Adipocyte (in vitro differentiated cells): ENCODE measurements at regions not wholly inside any gene's neighbourhood (a gene's known extent, or its start where the extent isn't known, plus 50 kb on each side); places are given as distances from the start of the nearest gene placed in this dataset.
A peak's percentile ranks its signal among the peaks of the same experiment; 100 is the strongest.
"Not testable (repeated sequence)": the region's sequence is repeated elsewhere in the genome, so short reads cannot be mapped to it uniquely, and the experiment has no call there.

Experiments
- DNase-seq: peaks from one replicate; pipeline ENCODE4 v3.0.0-alpha.2; 2015; ENCODE audit warnings: low read depth
- H3K27me3 ChIP-seq: replicated peaks from 2 replicates; pipeline ENCODE4 v1.7.0; 2013; ENCODE audit warnings: mild to moderate bottlenecking, low read length, moderate library complexity; ENCODE audit not compliant: control insufficient read depth, insufficient read depth
- H3K36me3 ChIP-seq: 2 replicates; pipeline ENCODE4 v1.7.0; 2013; ENCODE audit warnings: low read length, mild to moderate bottlenecking, moderate library complexity; ENCODE audit not compliant: control insufficient read depth, insufficient read depth, severe bottlenecking
- H3K4me1 ChIP-seq: 2 replicates; pipeline ENCODE4 v1.7.0; 2013; ENCODE audit warnings: mild to moderate bottlenecking, low read length, moderate library complexity; ENCODE audit not compliant: control insufficient read depth, insufficient read depth
- H3K4me3 ChIP-seq: 2 replicates; pipeline ENCODE4 v1.7.0; 2013; ENCODE audit warnings: mild to moderate bottlenecking, low read length, moderate library complexity
- H3K9ac ChIP-seq: 2 replicates; pipeline ENCODE4 v1.7.0; 2013; ENCODE audit warnings: mild to moderate bottlenecking, low read length, moderate library complexity
- H3K9me3 ChIP-seq: 2 replicates; pipeline ENCODE4 v1.7.0; 2013; ENCODE audit warnings: mild to moderate bottlenecking, low read length, moderate library complexity; ENCODE audit not compliant: control insufficient read depth

GRCh38 chr2:13227578-13227977, 510.8 kb downstream of the TRIB2 start:
- no peak overlapping the region for H3K4me3 ChIP-seq
- no peaks in the 10 kb centered on the region for H3K36me3 ChIP-seq
- H3K9ac ChIP-seq: no peak overlapping the region
- H3K4me1 ChIP-seq: peaks cover 8% of the 10 kb centered on the region
- no peaks in the 10 kb centered on the region for H3K9me3 ChIP-seq
- H3K27me3 ChIP-seq: no peaks in the 10 kb centered on the region
- no peak for DNase-seq

- Histone ChIP-seq H3K4me3 (no peak overlapping the region), H3K9ac (no peak overlapping the region), H3K4me1 (peaks cover 8% of the 10 kb centered on the region), H3K9me3 (no peaks in the 10 kb centered on the region), H3K36me3 (no peaks in the 10 kb centered on the region), H3K27me3 (no peaks in the 10 kb centered on the region)
- peak; percentile 2 for DNase-seq
Observed at GRCh38 chr2:13230221-13230620, 513.5 kb downstream of the TRIB2 start.

- DNase-seq: no peak
- no peaks in the 10 kb centered on the region for H3K36me3 ChIP-seq
- no peak overlapping the region for H3K9ac ChIP-seq
- H3K4me3 ChIP-seq: no peak overlapping the region
- H3K27me3 ChIP-seq: no peaks in the 10 kb centered on the region
- peaks cover 7% of the 10 kb centered on the region for H3K4me1 ChIP-seq
- no peaks in the 10 kb centered on the region for H3K9me3 ChIP-seq
Observed at GRCh38 chr2:13240061-13240460, 523.3 kb downstream of the TRIB2 start.

- H3K9me3 ChIP-seq: no peaks in the 10 kb centered on the region
- peak overlapping the region; percentile 23 for H3K4me3 ChIP-seq
- H3K9ac ChIP-seq: no peak overlapping the region
- H3K36me3 ChIP-seq: no peaks in the 10 kb centered on the region
- H3K27me3 ChIP-seq: no peaks in the 10 kb centered on the region
- H3K4me1 ChIP-seq: peaks cover 7% of the 10 kb centered on the region
- DNase-seq: no peak
Observed at GRCh38 chr2:13240789-13241487, 524.2 kb downstream of the TRIB2 start.

- Histone ChIP-seq H3K27me3 (no peaks in the 10 kb centered on the region), H3K36me3 (no peaks in the 10 kb centered on the region), H3K9ac (no peak overlapping the region), H3K4me1 (no peaks in the 10 kb centered on the region), H3K9me3 (no peaks in the 10 kb centered on the region), H3K4me3 (no peak overlapping the region)
- DNase-seq: no peak
Observed at GRCh38 chr2:13252615-13253014, 535.9 kb downstream of the TRIB2 start.

- no peak for DNase-seq
- peaks cover 4% of the 10 kb centered on the region for H3K9me3 ChIP-seq
- no peak overlapping the region for H3K9ac ChIP-seq
- no peak overlapping the region for H3K4me3 ChIP-seq
- H3K36me3 ChIP-seq: no peaks in the 10 kb centered on the region
- no peaks in the 10 kb centered on the region for H3K4me1 ChIP-seq
- H3K27me3 ChIP-seq: no peaks in the 10 kb centered on the region
Observed at GRCh38 chr2:13255485-13255884, 538.7 kb downstream of the TRIB2 start.

GRCh38 chr2:13260402-13260801, 543.7 kb downstream of the TRIB2 start:
- Histone ChIP-seq H3K36me3 (no peaks in the 10 kb centered on the region), H3K4me1 (no peaks in the 10 kb centered on the region), H3K27me3 (no peaks in the 10 kb centered on the region), H3K9ac (no peak overlapping the region), H3K9me3 (peaks cover 13% of the 10 kb centered on the region), H3K4me3 (no peak overlapping the region)
- peak; percentile 1 for DNase-seq

- H3K4me3 ChIP-seq: no peak overlapping the region
- no peak overlapping the region for H3K9ac ChIP-seq
- DNase-seq: no peak
- H3K36me3 ChIP-seq: no peaks in the 10 kb centered on the region
- no peaks in the 10 kb centered on the region for H3K27me3 ChIP-seq
- no peaks in the 10 kb centered on the region for H3K4me1 ChIP-seq
- H3K9me3 ChIP-seq: peaks cover 9% of the 10 kb centered on the region
Observed at GRCh38 chr2:13266166-13266565, 549.4 kb downstream of the TRIB2 start.

GRCh38 chr2:13284688-13285087, 568.0 kb downstream of the TRIB2 start:
- no peaks in the 10 kb centered on the region for H3K9me3 ChIP-seq
- no peaks in the 10 kb centered on the region for H3K27me3 ChIP-seq
- no peaks in the 10 kb centered on the region for H3K36me3 ChIP-seq
- no peak for DNase-seq
- no peak overlapping the region for H3K9ac ChIP-seq
- H3K4me1 ChIP-seq: no peaks in the 10 kb centered on the region
- H3K4me3 ChIP-seq: no peak overlapping the region

GRCh38 chr2:13289310-13289709, 572.6 kb downstream of the TRIB2 start:
- Histone ChIP-seq H3K4me3 (no peak overlapping the region), H3K27me3 (no peaks in the 10 kb centered on the region), H3K9ac (no peak overlapping the region), H3K36me3 (no peaks in the 10 kb centered on the region), H3K4me1 (no peaks in the 10 kb centered on the region), H3K9me3 (no peaks in the 10 kb centered on the region)
- DNase-seq: no peak

GRCh38 chr2:13308478-13308805, 591.7 kb downstream of the TRIB2 start:
- not testable (repeated sequence) for H3K36me3 ChIP-seq, DNase-seq, H3K4me3 ChIP-seq, H3K27me3 ChIP-seq, H3K9ac ChIP-seq, H3K4me1 ChIP-seq, H3K9me3 ChIP-seq

- Histone ChIP-seq H3K4me1 (no peaks in the 10 kb centered on the region), H3K4me3 (no peak overlapping the region), H3K27me3 (no peaks in the 10 kb centered on the region), H3K9me3 (peaks cover 3% of the 10 kb centered on the region), H3K36me3 (no peaks in the 10 kb centered on the region), H3K9ac (no peak overlapping the region)
- no peak for DNase-seq
Observed at GRCh38 chr2:13308989-13309388, 592.3 kb downstream of the TRIB2 start.
